ENCODE measurements at regions not wholly inside any gene's neighbourhood (a gene's known extent, or its start where the extent isn't known, plus 50 kb on each side); places are given as distances from the start of the nearest gene placed in this dataset.

DNA sequence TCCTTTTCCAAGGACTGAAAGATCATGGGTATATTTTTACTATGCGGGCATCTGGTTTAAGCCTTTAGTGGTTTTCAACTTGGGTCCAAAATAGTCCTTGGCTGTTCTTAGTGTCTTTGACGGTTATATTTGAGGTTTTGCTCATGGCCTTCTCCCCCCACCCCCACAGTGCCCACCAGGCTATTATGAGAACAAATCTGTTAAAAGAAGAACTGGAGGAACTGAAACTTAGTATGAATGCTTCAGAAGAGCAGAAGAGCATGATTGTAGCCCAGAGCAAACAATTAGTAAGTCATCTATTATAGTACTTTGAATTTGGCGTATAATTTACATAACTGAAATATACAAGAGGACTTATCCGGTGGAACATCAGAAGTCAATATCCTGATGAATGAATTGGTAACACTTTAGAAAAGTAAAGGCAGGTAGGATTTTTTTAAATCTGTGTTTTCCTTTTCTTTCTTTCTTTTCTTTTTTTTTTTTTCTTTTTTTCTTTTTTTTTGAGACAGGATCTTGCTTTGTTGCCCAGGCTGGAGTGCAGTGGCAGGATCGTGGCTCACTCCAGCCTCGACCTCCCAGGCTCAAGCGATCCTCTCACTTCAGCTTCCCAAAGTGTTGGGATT is 71.8 kb upstream of the BCAT1 start:
- TF ChIP-seq, protein P1, sequence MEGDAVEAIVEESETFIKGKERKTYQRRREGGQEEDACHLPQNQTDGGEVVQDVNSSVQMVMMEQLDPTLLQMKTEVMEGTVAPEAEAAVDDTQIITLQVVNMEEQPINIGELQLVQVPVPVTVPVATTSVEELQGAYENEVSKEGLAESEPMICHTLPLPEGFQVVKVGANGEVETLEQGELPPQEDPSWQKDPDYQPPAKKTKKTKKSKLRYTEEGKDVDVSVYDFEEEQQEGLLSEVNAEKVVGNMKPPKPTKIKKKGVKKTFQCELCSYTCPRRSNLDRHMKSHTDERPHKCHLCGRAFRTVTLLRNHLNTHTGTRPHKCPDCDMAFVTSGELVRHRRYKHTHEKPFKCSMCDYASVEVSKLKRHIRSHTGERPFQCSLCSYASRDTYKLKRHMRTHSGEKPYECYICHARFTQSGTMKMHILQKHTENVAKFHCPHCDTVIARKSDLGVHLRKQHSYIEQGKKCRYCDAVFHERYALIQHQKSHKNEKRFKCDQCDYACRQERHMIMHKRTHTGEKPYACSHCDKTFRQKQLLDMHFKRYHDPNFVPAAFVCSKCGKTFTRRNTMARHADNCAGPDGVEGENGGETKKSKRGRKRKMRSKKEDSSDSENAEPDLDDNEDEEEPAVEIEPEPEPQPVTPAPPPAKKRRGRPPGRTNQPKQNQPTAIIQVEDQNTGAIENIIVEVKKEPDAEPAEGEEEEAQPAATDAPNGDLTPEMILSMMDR (conservative IDR thresholded peaks at IDR 0.05; ENCODE audit: low read length): no peak
- TF ChIP-seq EZH2phosphoT487 (IDR thresholded peaks at IDR 0.05; ENCODE audit: borderline replicate concordance, low read depth, low read length): no peak
